ENCODE measurements at regions not wholly inside any gene's neighbourhood (a gene's known extent, or its start where the extent isn't known, plus 50 kb on each side); places are given as distances from the start of the nearest gene placed in this dataset.
A peak's percentile ranks its signal among the peaks of the same experiment; 100 is the strongest.

DNA sequence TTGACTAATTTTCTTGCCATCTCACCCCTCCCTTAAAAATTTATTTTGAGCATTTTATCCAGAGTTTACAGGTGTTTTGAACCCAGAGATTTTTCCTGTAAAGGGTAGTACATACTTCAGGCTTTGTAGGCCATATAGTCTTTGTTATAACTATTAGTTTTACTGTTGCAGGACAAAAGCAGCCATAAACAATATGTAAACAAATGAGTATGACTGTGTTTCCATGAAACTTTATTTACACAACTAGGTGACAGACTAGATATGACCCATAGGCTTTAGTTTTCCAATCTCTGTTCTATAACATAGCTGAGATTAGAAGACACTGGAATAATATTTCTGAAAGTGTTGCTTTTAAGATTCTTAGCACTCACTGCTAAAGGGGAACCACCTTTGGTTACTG lies 587.9 kb downstream of the PDCD6IP start:
- Mint-ChIP-seq H3K4me3 (ENCODE audit: low read depth) (no peak overlapping the region), H3K27me3 (no peaks in the 10 kb centered on the region), H3K27ac (no peak overlapping the region), H3K36me3 (ENCODE audit: insufficient read depth) (no peaks in the 10 kb centered on the region), H3K4me1 (ENCODE audit: low read depth) (peaks cover 35% of the 10 kb centered on the region), H3K9me3 (ENCODE audit: low read depth) (no peaks in the 10 kb centered on the region)
- TF ChIP-seq, protein P1, sequence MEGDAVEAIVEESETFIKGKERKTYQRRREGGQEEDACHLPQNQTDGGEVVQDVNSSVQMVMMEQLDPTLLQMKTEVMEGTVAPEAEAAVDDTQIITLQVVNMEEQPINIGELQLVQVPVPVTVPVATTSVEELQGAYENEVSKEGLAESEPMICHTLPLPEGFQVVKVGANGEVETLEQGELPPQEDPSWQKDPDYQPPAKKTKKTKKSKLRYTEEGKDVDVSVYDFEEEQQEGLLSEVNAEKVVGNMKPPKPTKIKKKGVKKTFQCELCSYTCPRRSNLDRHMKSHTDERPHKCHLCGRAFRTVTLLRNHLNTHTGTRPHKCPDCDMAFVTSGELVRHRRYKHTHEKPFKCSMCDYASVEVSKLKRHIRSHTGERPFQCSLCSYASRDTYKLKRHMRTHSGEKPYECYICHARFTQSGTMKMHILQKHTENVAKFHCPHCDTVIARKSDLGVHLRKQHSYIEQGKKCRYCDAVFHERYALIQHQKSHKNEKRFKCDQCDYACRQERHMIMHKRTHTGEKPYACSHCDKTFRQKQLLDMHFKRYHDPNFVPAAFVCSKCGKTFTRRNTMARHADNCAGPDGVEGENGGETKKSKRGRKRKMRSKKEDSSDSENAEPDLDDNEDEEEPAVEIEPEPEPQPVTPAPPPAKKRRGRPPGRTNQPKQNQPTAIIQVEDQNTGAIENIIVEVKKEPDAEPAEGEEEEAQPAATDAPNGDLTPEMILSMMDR (IDR thresholded peaks at IDR 0.05; ENCODE audit: unreplicated experiment): no peak
- no peak for DNase-seq (ENCODE audit: low spot score, unreplicated experiment)

DNA sequence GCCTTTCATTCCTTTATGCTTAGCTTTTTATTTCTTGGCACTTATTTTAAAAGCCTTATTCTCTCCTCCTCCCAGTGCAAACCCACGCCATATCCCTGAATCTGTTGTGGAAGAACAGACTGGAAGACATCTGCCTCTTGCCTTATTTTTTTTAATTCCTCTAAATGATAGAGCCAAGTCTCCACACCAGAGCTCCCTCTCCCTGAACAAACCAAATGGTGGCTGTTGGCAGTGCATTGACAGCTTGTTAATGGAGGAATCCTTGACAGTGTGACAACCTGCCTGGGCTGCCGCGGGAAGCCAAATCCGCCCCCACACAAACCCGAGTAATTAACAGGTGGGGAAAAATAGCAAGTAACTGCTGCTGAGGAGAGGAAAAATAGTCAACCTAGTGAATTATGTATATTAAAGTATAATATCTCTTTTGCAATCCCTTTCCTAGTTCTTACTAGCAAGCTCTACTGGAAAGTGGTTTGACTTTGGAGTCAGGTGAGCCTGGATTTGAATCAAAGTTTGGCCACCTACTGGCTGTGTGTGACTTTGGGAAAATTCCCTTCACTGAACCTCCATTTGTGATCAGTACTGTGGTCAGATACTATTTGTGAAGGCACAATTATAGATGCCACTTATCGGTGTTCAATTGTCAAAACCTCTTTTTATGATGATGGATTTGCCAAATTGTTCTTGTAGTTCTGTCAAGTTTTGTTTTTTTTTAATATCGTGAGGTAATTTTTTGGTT lies 589.6 kb downstream of the PDCD6IP start:
- peak overlapping the region; percentile 18 for H3K27ac Mint-ChIP-seq
- peaks cover 1% of the 10 kb centered on the region for H3K36me3 Mint-ChIP-seq (ENCODE audit: insufficient read depth)
- no peaks in the 10 kb centered on the region for H3K27me3 Mint-ChIP-seq
- H3K4me1 Mint-ChIP-seq (ENCODE audit: low read depth): peaks cover 20% of the 10 kb centered on the region
- TF ChIP-seq, protein P1 (IDR thresholded peaks at IDR 0.05; ENCODE audit: unreplicated experiment): peak; percentile 31
- H3K9me3 Mint-ChIP-seq (ENCODE audit: low read depth): peaks cover 4% of the 10 kb centered on the region
- H3K4me3 Mint-ChIP-seq (ENCODE audit: low read depth): no peak overlapping the region
- DNase-seq (ENCODE audit: low spot score, unreplicated experiment): no peak

DNA sequence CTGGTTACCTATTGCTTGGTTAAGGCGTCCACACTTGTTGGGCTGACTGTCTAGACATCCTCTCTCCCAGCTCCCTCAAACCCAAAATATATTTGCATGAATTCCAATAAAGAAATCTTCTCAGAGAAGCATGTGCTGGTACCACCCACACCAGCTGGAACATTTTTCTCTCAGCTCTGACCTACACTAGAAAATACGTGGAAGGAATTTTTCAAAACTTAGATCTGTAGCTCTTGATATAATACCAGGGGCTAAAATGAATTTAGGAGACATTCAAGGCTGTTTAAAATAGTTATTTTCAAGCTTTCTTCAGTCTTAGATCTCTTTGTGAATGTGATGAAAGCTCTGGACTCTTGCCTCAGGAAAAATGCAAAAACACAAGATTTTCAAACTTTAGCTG lies 590.4 kb downstream of the PDCD6IP start:
- H3K36me3 Mint-ChIP-seq (ENCODE audit: insufficient read depth): peaks cover 1% of the 10 kb centered on the region
- peaks cover 7% of the 10 kb centered on the region for H3K9me3 Mint-ChIP-seq (ENCODE audit: low read depth)
- no peak overlapping the region for H3K27ac Mint-ChIP-seq

DNA sequence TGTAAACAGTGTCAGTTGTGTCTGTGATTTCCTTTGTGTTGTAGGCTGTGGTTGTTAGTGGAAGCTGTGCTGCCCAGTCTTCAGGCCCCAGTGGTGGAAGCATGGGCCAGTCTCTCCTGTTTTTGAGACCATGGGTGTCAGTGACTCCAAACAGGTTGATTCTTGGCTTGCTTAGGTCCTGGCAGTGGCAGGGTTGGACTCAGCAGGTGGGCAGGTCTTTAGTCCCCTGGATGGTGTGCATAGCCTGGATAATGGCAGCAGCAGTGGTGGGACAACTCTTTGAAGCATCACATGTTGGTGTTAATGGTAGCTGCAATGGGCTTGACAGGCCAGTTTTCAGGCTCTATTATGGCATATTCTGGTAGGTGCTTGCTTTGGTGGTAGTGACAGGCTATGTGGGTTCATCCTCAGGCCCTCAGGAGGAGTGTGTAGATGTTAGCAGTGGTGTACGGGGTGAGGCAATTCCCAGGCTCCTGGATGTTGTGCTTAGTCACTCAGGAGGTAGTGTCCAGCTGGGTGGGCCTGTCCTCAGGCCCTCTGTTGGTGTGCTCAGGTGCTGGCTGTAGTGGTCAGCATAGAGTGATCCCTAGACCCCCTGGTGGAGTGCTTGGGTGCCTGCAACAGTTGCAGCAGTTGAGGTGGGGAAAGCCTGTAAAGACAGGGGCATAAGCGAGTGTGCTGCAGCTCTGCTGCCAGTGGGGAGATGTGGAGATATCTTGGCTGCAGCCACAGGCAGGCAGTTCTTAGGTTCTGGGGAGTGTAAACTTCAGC lies 596.7 kb downstream of the PDCD6IP start:
- Mint-ChIP-seq H3K27me3 (no peaks in the 10 kb centered on the region), H3K4me3 (ENCODE audit: low read depth) (no peak overlapping the region), H3K9me3 (ENCODE audit: low read depth) (peaks cover 10% of the 10 kb centered on the region), H3K27ac (peak overlapping the region; percentile 5), H3K4me1 (ENCODE audit: low read depth) (no peaks in the 10 kb centered on the region), H3K36me3 (ENCODE audit: insufficient read depth) (peaks cover 1% of the 10 kb centered on the region)
- TF ChIP-seq, protein P1 (IDR thresholded peaks at IDR 0.05; ENCODE audit: unreplicated experiment): peak; percentile 20
- DNase-seq (ENCODE audit: low spot score, unreplicated experiment): no peak

More for the DNA sequence above, 590.4 kb downstream of the PDCD6IP start:
- no peaks in the 10 kb centered on the region for H3K27me3 Mint-ChIP-seq
- no peak overlapping the region for H3K4me3 Mint-ChIP-seq (ENCODE audit: low read depth)
- H3K4me1 Mint-ChIP-seq (ENCODE audit: low read depth): peaks cover 16% of the 10 kb centered on the region
- no peak for DNase-seq (ENCODE audit: low spot score, unreplicated experiment)
- TF ChIP-seq, protein P1 (IDR thresholded peaks at IDR 0.05; ENCODE audit: unreplicated experiment): no peak

DNA sequence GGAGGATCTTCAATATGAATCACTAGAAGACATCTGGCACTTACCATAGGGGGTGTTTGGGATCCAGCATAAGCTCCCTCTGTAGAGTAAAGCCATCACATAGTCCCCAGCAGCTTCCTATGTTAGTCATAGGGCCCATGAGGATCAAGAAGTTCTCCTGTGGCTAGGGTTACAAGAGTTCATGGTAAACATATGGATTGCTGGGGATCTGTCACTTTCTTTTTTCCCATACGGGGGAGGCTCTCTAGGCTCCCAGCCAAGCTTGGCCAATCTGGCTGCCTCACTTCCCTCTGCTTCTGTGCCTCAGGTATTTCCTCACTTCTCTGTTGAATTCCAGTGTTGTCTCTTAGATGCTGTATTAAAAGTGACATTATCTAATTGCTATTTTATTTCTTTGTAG lies 597.9 kb downstream of the PDCD6IP start:
- H3K36me3 Mint-ChIP-seq (ENCODE audit: insufficient read depth): peaks cover 1% of the 10 kb centered on the region
- no peaks in the 10 kb centered on the region for H3K4me1 Mint-ChIP-seq (ENCODE audit: low read depth)
- H3K4me3 Mint-ChIP-seq (ENCODE audit: low read depth): no peak overlapping the region
- no peak overlapping the region for H3K27ac Mint-ChIP-seq
- DNase-seq (ENCODE audit: low spot score, unreplicated experiment): no peak
- H3K27me3 Mint-ChIP-seq: no peaks in the 10 kb centered on the region
- TF ChIP-seq, protein P1 (IDR thresholded peaks at IDR 0.05; ENCODE audit: unreplicated experiment): no peak
- peaks cover 10% of the 10 kb centered on the region for H3K9me3 Mint-ChIP-seq (ENCODE audit: low read depth)
